Peyer's patch (tissue), 4 donors: ENCODE measurements at regions not wholly inside any gene's neighbourhood (a gene's known extent, or its start where the extent isn't known, plus 50 kb on each side); places are given as distances from the start of the nearest gene placed in this dataset.

ENCODE experiments used
- DNase-seq, 3 donors: peaks; one replicate each; pipeline ENCODE4 v3.0.0-alpha.2; 2017 to 2019
- H3K27ac ChIP-seq, 4 donors: fragments of 200-600 bp; sonication (generic); one replicate each; pipeline ENCODE4 v1.5.1; 2016 to 2019
- H3K27me3 ChIP-seq, 2 donors: fragments of 200-600 bp; sonication (generic); one replicate each; pipeline ENCODE4 v1.5.1; 2019
- H3K36me3 ChIP-seq, 3 donors: fragments of 200-600 bp; sonication (generic); one replicate each; pipeline ENCODE4 v1.5.1; 2016 to 2019
- H3K4me1 ChIP-seq, 4 donors: fragments of 200-600 bp; sonication (generic); one replicate each; pipeline ENCODE4 v1.5.1; 2016 to 2019
- H3K4me3 ChIP-seq, 4 donors: fragments of 200-600 bp; sonication (generic); 1 replicate in 3 of 4; 2 replicates in 1 of 4; pipeline ENCODE4 v1.5.1; 2016 to 2019; ENCODE audit warnings: mild to moderate bottlenecking in 1 of 4
- H3K9me3 ChIP-seq, 4 donors: fragments of 200-600 bp; sonication (generic); one replicate each; pipeline ENCODE4 v1.5.1; 2016 to 2019; ENCODE audit warnings: mild to moderate bottlenecking in 1 of 4
- POLR2A ChIP-seq, 2 donors: fragments of 450-650 bp; IDR thresholded peaks; one replicate each; pipeline ENCODE4 v1.5.1; 2017; ENCODE audit warnings: antibody characterized with exemption in 2 of 2, mild to moderate bottlenecking in 2 of 2, moderate library complexity in 2 of 2
- TF ChIP-seq, protein P1 (sequence below), 6 experiments: fragments of 450-650 bp in 4 of 6; fragments of 200-600 bp in 2 of 6; sonication (generic) in 1 of 6; IDR thresholded peaks; one replicate each; pipeline ENCODE4 v1.5.1; 2017 to 2019; ENCODE audit warnings: antibody characterized with exemption in 6 of 6, mild to moderate bottlenecking in 3 of 6, moderate library complexity in 1 of 6

DNA sequence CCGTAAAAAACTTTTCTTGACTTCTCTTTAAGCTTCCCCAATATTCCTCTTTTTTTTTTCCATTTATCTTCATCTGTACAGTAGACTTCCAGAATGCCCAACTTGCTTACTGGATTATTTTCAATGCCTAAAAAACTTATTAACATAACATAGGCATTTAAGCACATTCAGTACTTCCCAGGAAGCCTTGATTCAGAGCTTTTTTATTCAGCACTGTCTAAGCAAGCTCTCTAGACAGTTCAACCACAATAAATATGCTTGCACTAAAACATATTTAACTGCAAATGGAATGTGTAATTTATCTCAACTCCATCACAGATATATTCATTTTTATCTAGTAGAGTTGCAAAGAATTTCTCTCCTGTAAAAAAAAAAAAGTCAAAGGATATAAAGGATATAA is 997.8 kb downstream of the ARAP2 start:
- Histone ChIP-seq H3K9me3 (no peaks in the 10 kb centered on the region), H3K4me3 (no peak overlapping the region), H3K27me3 (no peaks in the 10 kb centered on the region), H3K27ac (no peak overlapping the region), H3K4me1 (no peaks in the 10 kb centered on the region), H3K36me3 (no peaks in the 10 kb centered on the region)
- TF ChIP-seq POLR2A (IDR thresholded peaks at IDR 0.05), result no peak
- TF ChIP-seq, protein P1, sequence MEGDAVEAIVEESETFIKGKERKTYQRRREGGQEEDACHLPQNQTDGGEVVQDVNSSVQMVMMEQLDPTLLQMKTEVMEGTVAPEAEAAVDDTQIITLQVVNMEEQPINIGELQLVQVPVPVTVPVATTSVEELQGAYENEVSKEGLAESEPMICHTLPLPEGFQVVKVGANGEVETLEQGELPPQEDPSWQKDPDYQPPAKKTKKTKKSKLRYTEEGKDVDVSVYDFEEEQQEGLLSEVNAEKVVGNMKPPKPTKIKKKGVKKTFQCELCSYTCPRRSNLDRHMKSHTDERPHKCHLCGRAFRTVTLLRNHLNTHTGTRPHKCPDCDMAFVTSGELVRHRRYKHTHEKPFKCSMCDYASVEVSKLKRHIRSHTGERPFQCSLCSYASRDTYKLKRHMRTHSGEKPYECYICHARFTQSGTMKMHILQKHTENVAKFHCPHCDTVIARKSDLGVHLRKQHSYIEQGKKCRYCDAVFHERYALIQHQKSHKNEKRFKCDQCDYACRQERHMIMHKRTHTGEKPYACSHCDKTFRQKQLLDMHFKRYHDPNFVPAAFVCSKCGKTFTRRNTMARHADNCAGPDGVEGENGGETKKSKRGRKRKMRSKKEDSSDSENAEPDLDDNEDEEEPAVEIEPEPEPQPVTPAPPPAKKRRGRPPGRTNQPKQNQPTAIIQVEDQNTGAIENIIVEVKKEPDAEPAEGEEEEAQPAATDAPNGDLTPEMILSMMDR (IDR thresholded peaks at IDR 0.05), result no peak
- DNase-seq, result no peak

DNA sequence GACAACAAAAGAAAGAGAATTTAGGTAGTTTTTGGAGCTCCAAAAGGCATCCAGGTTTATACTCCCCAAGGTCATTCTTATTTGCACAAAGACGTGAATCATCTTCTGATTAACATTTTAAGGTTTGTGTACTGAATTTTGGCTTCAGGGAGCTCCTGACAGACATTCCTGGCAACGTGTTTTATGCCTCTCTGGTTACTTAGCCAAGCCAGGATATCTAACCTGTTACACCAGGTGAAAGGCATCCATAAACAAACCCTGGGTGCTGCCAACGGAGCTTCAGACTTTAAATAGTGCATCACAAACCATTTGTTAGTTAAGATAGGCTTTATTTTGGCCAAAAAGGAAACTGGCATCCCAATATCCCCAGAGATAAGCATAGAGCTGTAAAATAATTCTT is 997.3 kb downstream of the ARAP2 start:
- no peak for TF ChIP-seq POLR2A (IDR thresholded peaks at IDR 0.05)
- TF ChIP-seq, protein P1 (IDR thresholded peaks at IDR 0.05), result no peak
- Histone ChIP-seq H3K4me1 (no peaks in the 10 kb centered on the region), H3K9me3 (no peaks in the 10 kb centered on the region), H3K36me3 (no peaks in the 10 kb centered on the region), H3K27ac (no peak overlapping the region), H3K4me3 (no peak overlapping the region), H3K27me3 (no peaks in the 10 kb centered on the region)
- DNase-seq, result no peak

DNA sequence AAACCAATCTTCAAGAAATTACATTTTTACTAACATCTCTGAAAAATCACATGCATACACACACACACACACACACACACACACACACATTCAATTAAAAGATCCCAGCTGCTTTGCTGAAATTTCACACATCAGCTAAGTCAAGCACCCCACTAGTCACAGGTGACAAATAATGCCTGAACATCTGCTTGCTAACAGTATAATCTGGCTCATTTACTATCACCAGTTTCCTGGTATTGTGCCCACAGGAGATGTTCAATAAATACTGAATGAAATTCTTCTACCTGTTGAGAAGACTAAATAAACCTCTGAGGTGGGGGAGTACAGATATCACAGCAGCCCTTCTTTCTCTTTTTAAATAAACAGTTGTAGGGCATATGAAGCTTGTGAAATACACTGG is 994.0 kb downstream of the ARAP2 start:
- TF ChIP-seq, protein P1 (IDR thresholded peaks at IDR 0.05), result no peak
- no peak for TF ChIP-seq POLR2A (IDR thresholded peaks at IDR 0.05)
- Histone ChIP-seq H3K9me3 (no peaks in the 10 kb centered on the region), H3K4me3 (no peak overlapping the region), H3K4me1 (no peaks in the 10 kb centered on the region), H3K27ac (no peak overlapping the region), H3K27me3 (no peaks in the 10 kb centered on the region), H3K36me3 (no peaks in the 10 kb centered on the region)
- no peak for DNase-seq

DNA sequence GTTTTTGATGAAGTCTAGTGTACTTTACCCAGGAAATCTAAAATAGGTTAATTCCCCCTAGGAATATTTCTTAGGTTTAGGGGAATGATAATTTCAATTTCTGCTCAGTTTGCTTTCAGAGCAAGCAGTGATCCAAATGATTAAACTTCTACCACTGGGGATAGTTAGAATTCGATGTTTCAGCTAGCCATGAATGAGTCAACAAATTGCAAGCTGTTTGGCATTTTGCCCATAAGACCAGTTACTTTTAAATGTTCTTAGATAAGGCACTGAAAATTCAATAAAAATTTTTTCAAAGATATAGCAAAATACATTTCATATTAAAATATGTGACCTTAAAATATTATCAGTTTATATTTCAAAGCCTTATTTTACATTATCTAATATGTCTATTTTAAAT is 993.6 kb downstream of the ARAP2 start:
- H3K4me3 ChIP-seq, result no peak overlapping the region
- no peak for TF ChIP-seq POLR2A (IDR thresholded peaks at IDR 0.05)
- TF ChIP-seq, protein P1 (IDR thresholded peaks at IDR 0.05), result no peak
- no peaks in the 10 kb centered on the region for H3K9me3 ChIP-seq
- no peak overlapping the region for H3K27ac ChIP-seq
- DNase-seq, result no peak
- no peaks in the 10 kb centered on the region for H3K4me1 ChIP-seq
- no peaks in the 10 kb centered on the region for H3K36me3 ChIP-seq
- no peaks in the 10 kb centered on the region for H3K27me3 ChIP-seq

DNA sequence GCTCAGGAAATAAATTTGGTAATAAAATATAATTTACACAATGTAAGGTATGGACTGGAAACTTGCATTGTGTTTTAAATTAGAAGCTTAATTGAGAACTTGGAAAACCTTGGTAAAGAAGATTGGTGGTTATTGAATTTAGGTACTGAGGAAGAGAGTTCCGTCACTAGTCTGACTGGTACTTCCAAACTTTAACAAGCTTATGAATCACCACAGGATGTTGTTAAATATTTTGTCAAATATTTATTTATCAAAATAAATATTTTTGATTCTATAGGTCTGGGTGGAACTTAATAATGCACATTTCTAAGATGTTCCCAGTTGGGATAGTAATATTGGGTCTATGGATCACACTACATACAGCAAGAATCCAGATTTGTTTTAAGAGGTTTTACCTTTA is 992.2 kb downstream of the ARAP2 start:
- no peak overlapping the region for H3K4me3 ChIP-seq
- no peak for DNase-seq
- H3K27ac ChIP-seq, result no peak overlapping the region
- no peaks in the 10 kb centered on the region for H3K9me3 ChIP-seq
- no peak for TF ChIP-seq POLR2A (IDR thresholded peaks at IDR 0.05)
- no peaks in the 10 kb centered on the region for H3K27me3 ChIP-seq
- H3K4me1 ChIP-seq, result no peaks in the 10 kb centered on the region
- no peaks in the 10 kb centered on the region for H3K36me3 ChIP-seq

DNA sequence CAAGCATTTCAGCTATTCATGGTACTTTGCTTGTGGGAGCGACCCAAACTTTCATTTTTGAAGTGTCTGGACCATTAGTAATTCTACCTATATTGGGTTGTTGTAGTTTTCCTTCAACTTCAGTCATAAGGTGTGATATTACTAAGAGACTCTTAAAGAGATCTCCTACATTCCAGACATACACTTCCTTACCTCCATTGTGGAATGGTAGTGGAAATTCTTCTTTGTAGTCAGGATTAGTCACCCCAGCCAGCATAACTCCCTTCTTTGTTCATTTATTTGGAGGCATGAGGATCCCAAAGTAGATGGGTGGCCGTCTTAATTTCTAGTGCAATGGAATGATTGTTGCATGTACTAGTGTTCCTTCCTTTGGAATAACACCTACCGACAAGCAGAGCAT is 991.4 kb downstream of the ARAP2 start:
- Histone ChIP-seq H3K27me3 (no peaks in the 10 kb centered on the region), H3K4me1 (no peaks in the 10 kb centered on the region), H3K9me3 (peaks cover 0 to 3% (median 0%) of the 10 kb centered on the region in 4 donors), H3K27ac (no peak overlapping the region), H3K4me3 (no peak overlapping the region), H3K36me3 (no peaks in the 10 kb centered on the region)
- DNase-seq, result no peak
- TF ChIP-seq, protein P1 (IDR thresholded peaks at IDR 0.05), result no peak
- TF ChIP-seq POLR2A (IDR thresholded peaks at IDR 0.05), result no peak
